Smooth muscle cell (in vitro differentiated cells): ENCODE measurements at regions not wholly inside any gene's neighbourhood (a gene's known extent, or its start where the extent isn't known, plus 50 kb on each side); places are given as distances from the start of the nearest gene placed in this dataset.

Experiments
- DNase-seq: peaks from one replicate; lab custom pipeline; 2025; ENCODE audit not compliant: unreplicated experiment; lab: John Stamatoyannopoulos, UW
- H2AFZ ChIP-seq: fragments of 200-600 bp; sonication (generic); 2 replicates; pipeline ENCODE4 v1.6.0; 2016; ENCODE audit warnings: antibody characterized with exemption, low read depth, mild to moderate bottlenecking
- H3F3A ChIP-seq: fragments of 200-600 bp; sonication (generic); 2 replicates; pipeline ENCODE4 v1.6.0; 2017; ENCODE audit warnings: antibody characterized with exemption, low read depth
- H3K27ac ChIP-seq: fragments of 200-600 bp; sonication (generic); 2 replicates; pipeline ENCODE4 v1.5.1; 2016; ENCODE audit warnings: low read depth, mild to moderate bottlenecking
- H3K27me3 ChIP-seq: fragments of 200-600 bp; sonication (generic); 2 replicates; pipeline ENCODE4 v1.6.1; 2016; ENCODE audit warnings: low read depth, mild to moderate bottlenecking
- H3K36me3 ChIP-seq: fragments of 200-600 bp; sonication (generic); 2 replicates; pipeline ENCODE4 v1.5.1; 2016; ENCODE audit warnings: low read depth
- H3K4me1 ChIP-seq: fragments of 200-600 bp; sonication (generic); 2 replicates; pipeline ENCODE4 v1.5.1; 2016; ENCODE audit warnings: low read depth
- H3K4me2 ChIP-seq: fragments of 200-600 bp; sonication (generic); 2 replicates; pipeline ENCODE4 v1.6.0; 2016; ENCODE audit warnings: mild to moderate bottlenecking
- H3K4me3 ChIP-seq: fragments of 200-600 bp; sonication (generic); 2 replicates; pipeline ENCODE4 v1.5.1; 2016; ENCODE audit warnings: mild to moderate bottlenecking
- H3K79me2 ChIP-seq: fragments of 200-600 bp; sonication (generic); 2 replicates; pipeline ENCODE4 v1.6.0; 2016; ENCODE audit warnings: low read depth, mild to moderate bottlenecking
- H3K9ac ChIP-seq: fragments of 200-600 bp; sonication (generic); 2 replicates; pipeline ENCODE4 v1.6.0; 2016; ENCODE audit warnings: low read depth
- H3K9me3 ChIP-seq: fragments of 200-600 bp; sonication (generic); replicated peaks from 2 replicates; pipeline ENCODE4 v1.5.1; 2016; ENCODE audit warnings: low read depth
- H4K20me1 ChIP-seq: fragments of 200-600 bp; sonication (generic); 2 replicates; pipeline ENCODE4 v1.6.0; 2016; ENCODE audit warnings: low read depth
- CTCF ChIP-seq: fragments of 200-600 bp; sonication (generic); IDR thresholded peaks from 2 replicates; pipeline ENCODE4 v1.5.1; 2017; ENCODE audit warnings: borderline replicate concordance, mild to moderate bottlenecking, antibody characterized with exemption; ENCODE audit not compliant: insufficient read depth, poor library complexity, severe bottlenecking
- WGBS: methylation state at CpG from one replicate; pipeline ENCODE4 v1.1.7; 2016; ENCODE audit warnings: low lambda C conversion rate; 5-methylcytosine and 5-hydroxymethylcytosine counted together

- TF ChIP-seq CTCF, result no peak
- Histone ChIP-seq H3F3A (no peaks in the 10 kb centered on the region), H3K4me2 (no peak overlapping the region), H3K27me3 (peaks cover 6% of the 10 kb centered on the region), H3K79me2 (no peaks in the 10 kb centered on the region), H3K4me1 (no peaks in the 10 kb centered on the region), H3K9me3 (no peaks in the 10 kb centered on the region), H3K36me3 (no peaks in the 10 kb centered on the region), H3K9ac (no peak overlapping the region), H3K4me3 (no peak overlapping the region), H3K27ac (no peak overlapping the region), H4K20me1 (no peaks in the 10 kb centered on the region), H2AFZ (no peak overlapping the region)
- WGBS, result 70% methylated on average over 4 of the region's 4 CpGs
- DNase-seq, result no peak
Observed at GRCh38 chr5:128796506-128796905, 168.8 kb upstream of the SLC27A6 start.

- Histone ChIP-seq H2AFZ (no peak overlapping the region), H3K27me3 (peaks cover 4% of the 10 kb centered on the region), H3K9ac (no peak overlapping the region), H3K4me2 (no peak overlapping the region), H3F3A (no peaks in the 10 kb centered on the region), H3K4me3 (no peak overlapping the region), H4K20me1 (no peaks in the 10 kb centered on the region), H3K4me1 (no peaks in the 10 kb centered on the region), H3K27ac (no peak overlapping the region), H3K36me3 (no peaks in the 10 kb centered on the region), H3K79me2 (no peaks in the 10 kb centered on the region), H3K9me3 (no peaks in the 10 kb centered on the region)
- no peak for DNase-seq
- no peak for TF ChIP-seq CTCF
Observed at GRCh38 chr5:128798871-128799270, 166.4 kb upstream of the SLC27A6 start.

DNA sequence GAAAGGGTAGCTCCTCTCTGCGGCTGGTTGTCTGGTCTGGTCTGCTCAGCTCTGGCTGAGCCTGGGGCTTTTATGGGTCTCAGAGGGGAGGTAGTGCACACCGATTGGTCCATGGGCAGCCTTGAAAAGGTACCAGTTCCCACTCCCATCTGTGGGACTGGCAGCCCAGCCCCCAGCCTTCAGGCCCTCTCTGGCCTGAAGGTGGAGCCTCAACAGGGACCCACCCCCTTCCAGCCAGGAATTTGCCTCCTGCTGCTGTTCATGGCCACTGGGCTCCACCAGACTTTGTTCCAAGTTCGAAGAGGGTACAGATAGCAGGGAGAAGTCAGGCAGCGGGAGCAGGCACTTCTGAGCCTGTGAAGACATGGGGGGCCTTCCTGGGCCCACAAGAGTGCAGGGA is 165.3 kb upstream of the SLC27A6 start:
- Histone ChIP-seq H3F3A (no peaks in the 10 kb centered on the region), H4K20me1 (no peaks in the 10 kb centered on the region), H3K27ac (no peak overlapping the region), H3K36me3 (no peaks in the 10 kb centered on the region), H3K4me1 (no peaks in the 10 kb centered on the region), H3K79me2 (no peaks in the 10 kb centered on the region), H3K4me2 (no peak overlapping the region), H3K27me3 (no peaks in the 10 kb centered on the region), H3K4me3 (no peak overlapping the region), H3K9me3 (no peaks in the 10 kb centered on the region), H3K9ac (no peak overlapping the region), H2AFZ (no peak overlapping the region)
- TF ChIP-seq CTCF, result no peak
- WGBS, result 93% methylated on average over 4 of the region's 4 CpGs
- no peak for DNase-seq

DNA sequence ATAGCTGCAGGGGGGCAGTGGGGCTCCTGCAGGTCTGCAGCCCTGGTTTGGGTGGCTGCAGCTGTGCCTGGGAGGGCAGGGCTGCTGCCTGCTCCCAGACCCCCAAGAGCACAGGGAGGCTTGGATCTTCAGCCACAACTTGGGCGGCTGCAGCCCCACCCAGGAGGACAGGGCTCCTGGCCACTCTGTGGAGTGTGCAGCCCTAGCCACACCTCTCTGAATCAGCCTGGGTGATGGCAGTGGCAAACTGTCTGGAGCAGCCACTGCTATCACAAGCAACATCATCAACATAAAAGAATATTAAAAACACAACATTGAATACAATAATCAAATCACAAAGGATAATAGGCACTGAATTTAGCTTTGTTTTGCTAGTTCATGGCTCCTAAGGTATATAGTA is 164.9 kb upstream of the SLC27A6 start:
- Histone ChIP-seq H3K9me3 (no peaks in the 10 kb centered on the region), H3K79me2 (no peaks in the 10 kb centered on the region), H3K36me3 (no peaks in the 10 kb centered on the region), H3K4me2 (no peak overlapping the region), H3F3A (no peaks in the 10 kb centered on the region), H3K9ac (no peak overlapping the region), H4K20me1 (no peaks in the 10 kb centered on the region), H3K4me1 (no peaks in the 10 kb centered on the region), H3K27ac (no peak overlapping the region), H3K4me3 (no peak overlapping the region), H2AFZ (no peak overlapping the region), H3K27me3 (no peaks in the 10 kb centered on the region)
- WGBS, result 100% methylated on average over 1 of the region's 1 CpG
- TF ChIP-seq CTCF, result no peak
- no peak for DNase-seq
